ENCODE measurements at regions not wholly inside any gene's neighbourhood (a gene's known extent, or its start where the extent isn't known, plus 50 kb on each side); places are given as distances from the start of the nearest gene placed in this dataset.

DNA sequence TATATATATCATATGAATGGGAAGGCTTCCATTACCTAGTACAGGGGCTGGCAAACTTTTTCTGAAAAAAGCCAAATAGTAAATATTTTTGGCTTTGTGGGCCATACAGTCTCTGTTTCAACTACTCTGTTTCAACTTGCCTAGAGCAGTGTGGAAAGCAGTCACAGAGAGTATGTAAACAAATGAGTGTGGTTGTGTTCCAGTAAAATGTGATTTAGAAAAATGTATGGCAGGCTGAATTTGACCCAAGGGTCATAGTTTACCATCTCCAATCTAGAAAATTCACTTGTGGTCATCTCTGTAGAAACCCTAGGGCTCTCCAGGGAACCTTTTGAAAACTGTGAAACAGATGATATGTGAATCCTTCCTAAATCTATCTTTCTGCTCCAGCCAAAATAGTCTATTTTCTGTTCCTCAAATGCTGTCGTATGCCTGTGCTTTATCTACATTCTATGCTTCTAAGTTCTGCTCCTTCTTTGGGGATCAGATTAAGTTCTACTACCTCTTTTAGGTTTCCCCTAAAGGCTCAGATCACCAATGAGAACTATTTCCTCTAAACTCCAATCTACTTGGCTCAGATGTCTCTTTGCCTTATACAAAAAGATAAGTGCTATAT, 356.2 kb downstream of the METTL15 start:
- no peaks in the 10 kb centered on the region for H3K79me2 ChIP-seq (ENCODE audit: control insufficient read depth, insufficient read depth, low read length)
- no peak overlapping the region for H3K27ac ChIP-seq (ENCODE audit: insufficient read depth, low read depth, low read length)
- no peaks in the 10 kb centered on the region for H3K27me3 ChIP-seq (ENCODE audit: control insufficient read depth in 2 of 2, insufficient read depth in 2 of 2, low read length in 2 of 2)
- no peak overlapping the region for H2AFZ ChIP-seq (ENCODE audit: low read depth, low read length)
- H3K4me1 ChIP-seq (ENCODE audit: control insufficient read depth, extremely low read depth, insufficient read depth, low read length): peaks cover 21% of the 10 kb centered on the region
- TF ChIP-seq JUN (IDR thresholded peaks at IDR 0.05; ENCODE audit: borderline replicate concordance, insufficient read depth, insufficient read length, low read depth) (no peak), POLR2A (IDR thresholded peaks at IDR 0.05; ENCODE audit: low read depth, low read length) (no peak), MYC (IDR thresholded peaks at IDR 0.05; ENCODE audit: low read depth, low read length) (no peak), EZH2 (IDR thresholded peaks at IDR 0.05; ENCODE audit: borderline replicate concordance, low read depth, low read length, severe bottlenecking) (no peak), GATA2 (IDR thresholded peaks at IDR 0.05; ENCODE audit: insufficient read depth, insufficient read length, low read depth, low read length) (no peak), FOS (IDR thresholded peaks at IDR 0.05; ENCODE audit: borderline replicate concordance, insufficient read depth, low read length) (no peak), POLR2AphosphoS5 (IDR thresholded peaks at IDR 0.05; ENCODE audit: insufficient read depth, low read depth, low read length) (no peak)
- TF ChIP-seq, protein P1, sequence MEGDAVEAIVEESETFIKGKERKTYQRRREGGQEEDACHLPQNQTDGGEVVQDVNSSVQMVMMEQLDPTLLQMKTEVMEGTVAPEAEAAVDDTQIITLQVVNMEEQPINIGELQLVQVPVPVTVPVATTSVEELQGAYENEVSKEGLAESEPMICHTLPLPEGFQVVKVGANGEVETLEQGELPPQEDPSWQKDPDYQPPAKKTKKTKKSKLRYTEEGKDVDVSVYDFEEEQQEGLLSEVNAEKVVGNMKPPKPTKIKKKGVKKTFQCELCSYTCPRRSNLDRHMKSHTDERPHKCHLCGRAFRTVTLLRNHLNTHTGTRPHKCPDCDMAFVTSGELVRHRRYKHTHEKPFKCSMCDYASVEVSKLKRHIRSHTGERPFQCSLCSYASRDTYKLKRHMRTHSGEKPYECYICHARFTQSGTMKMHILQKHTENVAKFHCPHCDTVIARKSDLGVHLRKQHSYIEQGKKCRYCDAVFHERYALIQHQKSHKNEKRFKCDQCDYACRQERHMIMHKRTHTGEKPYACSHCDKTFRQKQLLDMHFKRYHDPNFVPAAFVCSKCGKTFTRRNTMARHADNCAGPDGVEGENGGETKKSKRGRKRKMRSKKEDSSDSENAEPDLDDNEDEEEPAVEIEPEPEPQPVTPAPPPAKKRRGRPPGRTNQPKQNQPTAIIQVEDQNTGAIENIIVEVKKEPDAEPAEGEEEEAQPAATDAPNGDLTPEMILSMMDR (IDR thresholded peaks at IDR 0.05; ENCODE audit: extremely low read depth in 1 of 2, insufficient read depth in 1 of 2, low read depth in 1 of 2, low read length in 2 of 2): no peak
- TF ChIP-seq, protein P2, sequence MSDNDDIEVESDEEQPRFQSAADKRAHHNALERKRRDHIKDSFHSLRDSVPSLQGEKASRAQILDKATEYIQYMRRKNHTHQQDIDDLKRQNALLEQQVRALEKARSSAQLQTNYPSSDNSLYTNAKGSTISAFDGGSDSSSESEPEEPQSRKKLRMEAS (IDR thresholded peaks at IDR 0.05; ENCODE audit: insufficient read depth, insufficient read length): no peak
- FAIRE-seq (no peak), DNase-seq (ENCODE audit: low read depth, low spot score) (no peak)
- CTCF ChIA-PET: no interaction called here
- intact Hi-C loops (cut with micrococcal nuclease) (loop anchor here (10.0 kb wide), 1 partner anchor 210 kb away; no protein-coding TSS in a partner anchor), dilution Hi-C loops (cut with MboI; ENCODE audit: extremely low pct_ligation_motif_present, low sequenced_read_pairs) (no loop called here)
- H3K4me2 ChIP-seq (ENCODE audit: insufficient read depth, low read length): no peak overlapping the region
- H3K4me3 ChIP-seq (replicated peaks in 1 of 3; ENCODE audit: insufficient read depth in 1 of 3, low read depth in 1 of 3, low read length in 3 of 3): no peak overlapping the region
- POLR2A ChIA-PET: no interaction called here
- H3K9me3 ChIP-seq (replicated peaks; ENCODE audit: control insufficient read depth, insufficient read depth, low read length): no peaks in the 10 kb centered on the region
- no peaks in the 10 kb centered on the region for H3K9me1 ChIP-seq (replicated peaks; ENCODE audit: control insufficient read depth, extremely low read depth, insufficient read depth, low read length)
- no peak overlapping the region for H3K9ac ChIP-seq (replicated peaks; ENCODE audit: extremely low read depth, insufficient read depth, low read length)
- BruUV-seq (replicated peaks): no TSS peak
- H4K20me1 ChIP-seq (replicated peaks; ENCODE audit: control insufficient read depth, extremely low read depth, insufficient read depth, low read length): no peaks in the 10 kb centered on the region
- no peaks in the 10 kb centered on the region for H3K36me3 ChIP-seq (ENCODE audit: control insufficient read depth in 2 of 2, extremely low read depth in 1 of 2, insufficient read depth in 2 of 2, low read length in 2 of 2)
